ENCODE measurements at regions not wholly inside any gene's neighbourhood (a gene's known extent, or its start where the extent isn't known, plus 50 kb on each side); places are given as distances from the start of the nearest gene placed in this dataset.

DNA sequence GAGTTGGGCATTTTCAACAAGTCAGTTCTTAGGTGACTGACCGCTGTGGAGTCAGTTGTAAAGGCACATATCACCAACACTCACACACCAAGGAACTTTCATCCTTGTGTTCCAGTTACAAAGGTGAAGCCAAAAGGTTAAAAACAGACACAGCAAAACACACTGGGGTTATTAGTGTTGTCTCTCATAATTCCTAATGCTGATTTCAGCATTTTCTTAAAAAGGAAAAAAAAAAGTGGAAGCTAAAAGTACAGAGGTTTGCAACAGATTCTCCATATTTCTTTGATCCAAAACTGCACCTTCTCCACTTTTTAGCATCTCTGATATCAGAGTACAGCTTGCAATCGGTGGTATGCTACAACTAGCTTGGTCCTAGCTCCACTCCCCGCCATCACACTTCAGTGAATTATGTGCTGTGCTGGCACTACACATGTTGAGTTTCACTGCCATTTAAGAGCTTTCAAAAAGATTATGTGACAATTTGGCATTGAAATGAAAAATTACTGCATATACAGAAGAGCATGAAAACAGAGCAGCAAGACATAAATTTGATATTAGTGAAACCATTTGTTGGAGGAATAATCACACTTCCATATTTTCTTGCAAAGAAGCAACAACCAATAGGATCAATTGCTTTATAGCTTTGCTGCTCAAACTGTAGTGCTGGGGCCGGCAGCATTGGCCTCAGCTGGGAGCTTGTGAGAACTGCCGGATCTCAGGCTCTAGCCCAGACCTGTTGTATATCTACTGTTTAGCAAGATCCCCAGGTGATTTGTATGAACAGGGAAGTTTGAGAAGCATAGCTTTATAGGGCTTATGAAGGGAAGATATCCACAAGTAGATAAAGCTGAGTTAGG lies 62.3 kb upstream of the DAPL1 start:
- no peak overlapping the region for H3K4me3 ChIP-seq (ENCODE audit: low read length)
- no peak for DNase-seq (ENCODE audit: low read depth, low spot score)

DNA sequence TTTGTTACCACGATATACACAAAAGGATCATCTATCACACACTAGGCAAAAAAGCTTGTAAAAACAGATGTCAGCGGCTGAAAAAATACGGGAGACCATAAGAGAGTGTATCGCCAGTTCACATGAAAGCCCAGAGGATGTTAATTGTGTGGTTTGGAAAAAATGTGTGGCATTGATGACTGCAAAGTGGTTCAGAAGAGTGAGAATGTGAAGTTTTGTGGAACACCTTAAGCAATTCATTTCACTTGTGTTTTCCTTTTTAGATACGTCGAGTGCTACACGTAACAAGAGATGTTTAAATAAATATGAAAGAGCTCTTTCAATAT lies 61.7 kb upstream of the DAPL1 start:
- DNase-seq (ENCODE audit: low read depth, low spot score) = no peak

DNA sequence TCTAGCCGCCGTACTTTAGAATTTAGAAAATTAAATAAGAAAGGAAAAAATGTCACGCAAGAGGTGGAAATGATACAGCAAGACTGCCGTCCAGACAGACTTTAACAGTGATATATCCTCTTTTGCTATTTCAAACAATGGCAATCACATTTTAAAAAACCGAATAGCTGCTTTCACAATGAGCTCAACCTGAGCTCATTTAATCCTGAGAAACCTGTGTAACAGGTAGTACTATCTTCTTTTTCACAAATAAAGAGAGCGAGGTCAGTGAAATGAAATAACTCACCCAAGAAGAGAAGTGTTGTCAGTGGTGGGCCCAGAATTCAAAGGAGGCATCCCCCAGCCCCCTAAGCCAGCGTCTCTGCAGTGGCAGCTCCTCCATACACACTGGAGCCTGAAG lies 60.7 kb upstream of the DAPL1 start:
- no peak for DNase-seq (ENCODE audit: low read depth, low spot score)
- no peak overlapping the region for H3K4me3 ChIP-seq (ENCODE audit: low read length)

More for the DNA sequence above, 61.7 kb upstream of the DAPL1 start:
- H3K4me3 ChIP-seq (ENCODE audit: low read length) = no peak overlapping the region

DNA sequence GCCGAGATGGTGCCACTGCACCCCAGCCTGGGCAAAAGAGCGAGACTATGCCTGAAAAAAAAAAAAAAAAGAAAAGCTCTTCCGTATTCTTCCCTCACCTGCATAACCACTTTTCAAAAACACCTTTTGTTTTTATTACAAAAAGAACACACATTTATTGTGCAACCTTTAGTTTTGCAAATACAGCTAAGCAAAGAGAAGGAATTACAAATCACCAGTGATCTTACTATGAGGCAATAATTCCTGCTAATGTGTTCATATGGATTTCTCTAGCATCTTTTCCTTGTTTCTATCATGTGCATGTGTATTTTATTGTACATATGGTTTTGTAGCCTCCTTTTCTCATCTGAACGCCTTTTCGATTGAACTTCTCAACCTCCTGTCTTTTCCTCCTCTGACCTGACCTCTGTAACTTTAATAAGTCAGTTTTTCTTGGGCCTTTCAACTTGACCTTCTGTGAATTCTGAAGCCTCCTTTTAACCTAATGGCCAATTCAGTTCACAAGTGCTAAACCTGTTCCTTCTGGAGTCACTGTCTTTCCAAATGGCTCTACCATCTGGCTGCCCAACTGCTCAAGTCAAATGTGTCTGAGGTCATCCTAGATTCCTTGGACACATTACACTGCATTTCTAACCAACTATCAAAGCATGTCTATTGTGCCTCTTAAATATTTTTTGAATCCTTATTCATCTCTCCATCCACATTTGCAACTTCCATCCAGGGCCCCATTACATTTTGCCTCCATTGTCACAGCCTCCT lies 59.1 kb upstream of the DAPL1 start:
- no peak overlapping the region for H3K4me3 ChIP-seq (ENCODE audit: low read length)
- no peak for DNase-seq (ENCODE audit: low read depth, low spot score)

DNA sequence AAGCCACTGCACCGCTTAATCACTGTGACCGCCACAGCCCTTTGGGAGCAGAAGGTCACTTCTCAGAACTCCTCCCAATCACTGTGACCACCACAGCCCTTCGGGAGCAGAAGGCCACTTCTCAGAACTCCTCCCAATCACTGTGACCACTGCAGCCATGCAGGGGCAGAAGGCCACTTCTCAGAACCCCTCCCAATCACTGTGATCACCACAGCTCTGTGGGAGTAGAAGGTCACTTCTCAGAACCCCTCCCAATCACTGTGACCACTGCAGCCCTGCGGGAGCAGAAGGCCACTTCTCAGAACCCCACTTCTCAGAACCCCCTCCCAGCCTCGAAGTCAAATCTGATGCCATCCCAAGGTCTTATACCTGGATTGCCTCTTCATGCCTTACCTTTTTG lies 56.8 kb upstream of the DAPL1 start:
- no peak for DNase-seq (ENCODE audit: low read depth, low spot score)

DNA sequence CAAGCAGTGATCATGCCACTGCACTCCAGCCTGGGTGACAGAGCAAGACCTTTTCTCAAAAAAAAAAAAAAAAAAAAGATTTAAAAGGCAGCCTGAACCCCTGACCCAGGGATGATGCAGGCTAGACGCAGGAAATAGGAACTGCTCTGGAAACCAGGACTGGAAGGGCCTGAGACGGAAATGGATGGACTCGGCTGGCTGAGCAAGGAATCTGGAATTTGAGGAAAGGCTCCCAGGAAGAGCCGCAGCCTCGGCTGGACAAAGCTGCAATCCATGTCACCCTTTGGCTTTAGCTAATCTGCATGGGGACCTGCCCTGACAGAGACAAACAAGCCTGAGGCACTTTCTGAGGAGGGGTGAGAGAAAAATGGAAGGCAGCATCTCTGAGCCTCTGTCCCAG lies 55.0 kb upstream of the DAPL1 start:
- H3K4me3 ChIP-seq (ENCODE audit: low read length) = no peak overlapping the region
- no peak for DNase-seq (ENCODE audit: low read depth, low spot score)

More for the DNA sequence above, 56.8 kb upstream of the DAPL1 start:
- no peak overlapping the region for H3K4me3 ChIP-seq (ENCODE audit: low read length)

DNA sequence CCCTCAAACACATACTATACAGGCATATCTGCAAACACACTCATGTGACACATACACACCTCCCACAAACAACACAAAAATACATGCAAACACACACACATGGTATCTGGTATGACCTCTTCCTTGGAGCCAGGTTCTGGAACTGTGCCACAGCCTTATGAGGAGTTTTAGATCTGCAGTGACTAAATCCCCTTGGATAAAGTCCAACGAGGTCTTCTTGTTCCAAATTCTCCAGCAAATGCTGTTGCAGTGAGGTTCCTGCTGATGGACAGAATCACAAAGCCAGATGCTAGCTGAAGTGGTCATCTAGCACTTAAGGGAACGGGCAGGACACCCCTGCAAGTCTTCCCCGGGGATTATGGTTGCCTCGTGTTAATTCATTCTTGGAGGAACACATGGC lies 54.5 kb upstream of the DAPL1 start:
- no peak overlapping the region for H3K4me3 ChIP-seq (ENCODE audit: low read length)
- no peak for DNase-seq (ENCODE audit: low read depth, low spot score)

DNA sequence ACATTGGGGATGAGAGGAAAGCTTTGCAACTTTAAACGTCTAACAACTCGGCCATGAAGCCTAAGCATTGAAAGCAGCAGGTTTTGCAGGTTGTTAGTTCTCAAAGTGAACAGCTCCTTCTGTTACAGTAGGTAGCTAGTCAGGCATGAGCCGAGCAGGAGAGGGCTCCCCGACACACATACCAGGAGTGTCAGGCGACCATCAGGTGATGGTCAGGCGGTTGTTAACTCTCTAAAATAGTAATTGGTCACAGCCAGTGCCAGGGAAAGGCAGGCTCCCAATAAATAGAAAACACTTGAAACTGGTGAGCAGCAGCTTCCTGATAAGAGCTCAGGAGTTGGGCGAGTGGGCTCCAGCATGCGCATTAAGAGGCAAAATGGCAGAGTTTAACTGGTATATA lies 53.5 kb upstream of the DAPL1 start:
- no peak for DNase-seq (ENCODE audit: low read depth, low spot score)
- no peak overlapping the region for H3K4me3 ChIP-seq (ENCODE audit: low read length)

DNA sequence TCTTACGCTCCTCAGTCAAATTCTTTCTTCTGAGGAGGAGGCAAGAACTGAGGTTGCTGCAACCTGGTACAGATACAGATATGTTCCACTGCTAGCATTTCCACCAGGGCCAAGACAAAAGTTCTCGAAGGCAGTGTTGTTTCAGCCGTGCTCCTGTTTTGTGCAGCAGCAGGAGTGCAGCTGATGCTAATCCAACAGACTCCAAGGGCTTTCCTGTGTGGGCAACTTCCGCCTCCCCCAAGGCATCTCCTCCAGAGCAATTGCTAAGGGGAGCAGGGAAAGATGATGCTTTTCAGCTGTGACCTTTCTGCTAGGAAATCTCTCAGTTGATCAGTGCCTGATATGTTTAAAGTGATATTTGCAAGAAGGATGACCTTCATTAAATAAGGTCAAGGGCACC lies 52.6 kb upstream of the DAPL1 start:
- no peak for DNase-seq (ENCODE audit: low read depth, low spot score)
- no peak overlapping the region for H3K4me3 ChIP-seq (ENCODE audit: low read length)

DNA sequence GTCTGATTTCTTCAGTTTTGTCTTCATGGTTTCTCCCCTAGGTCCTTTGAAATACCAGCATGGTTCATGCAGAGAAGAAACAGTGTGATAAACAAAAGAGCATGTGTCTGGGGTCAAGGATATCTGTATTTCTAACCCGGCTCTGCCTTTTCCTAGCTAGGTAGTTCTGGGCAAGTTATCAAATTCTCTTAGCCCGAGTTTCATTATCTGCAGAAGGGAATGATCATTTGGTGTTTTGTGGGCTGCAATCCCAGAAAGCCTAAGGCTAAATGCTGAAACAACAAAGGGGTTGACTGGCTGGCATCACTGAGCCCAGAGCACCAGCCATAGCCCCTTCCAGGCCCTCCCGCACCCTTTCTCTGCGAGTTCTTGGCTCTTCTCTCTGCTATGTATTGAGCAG lies 51.7 kb upstream of the DAPL1 start:
- DNase-seq (ENCODE audit: low read depth, low spot score) = no peak
- H3K4me3 ChIP-seq (ENCODE audit: low read length) = no peak overlapping the region

DNA sequence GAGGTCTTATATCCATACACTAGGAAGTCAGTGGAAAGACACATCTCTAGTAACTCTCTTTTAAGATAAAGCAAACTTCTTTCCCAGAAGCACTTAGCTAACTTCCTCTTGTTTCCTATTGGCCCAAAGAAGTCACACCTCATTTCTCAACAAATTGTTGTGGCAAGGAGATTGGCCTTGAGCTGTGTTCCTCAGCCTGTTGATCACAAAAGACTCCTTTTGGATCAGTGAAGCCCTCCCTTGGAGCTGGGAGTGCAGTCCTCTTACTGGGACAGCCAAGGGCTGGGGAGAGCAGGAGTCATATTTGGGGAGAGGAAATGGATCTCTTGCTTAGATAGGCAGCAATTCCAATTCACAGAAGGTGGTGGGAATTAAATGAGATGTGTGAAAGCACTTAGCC lies 51.2 kb upstream of the DAPL1 start:
- DNase-seq (ENCODE audit: low read depth, low spot score) = no peak
- no peak overlapping the region for H3K4me3 ChIP-seq (ENCODE audit: low read length)

DNA sequence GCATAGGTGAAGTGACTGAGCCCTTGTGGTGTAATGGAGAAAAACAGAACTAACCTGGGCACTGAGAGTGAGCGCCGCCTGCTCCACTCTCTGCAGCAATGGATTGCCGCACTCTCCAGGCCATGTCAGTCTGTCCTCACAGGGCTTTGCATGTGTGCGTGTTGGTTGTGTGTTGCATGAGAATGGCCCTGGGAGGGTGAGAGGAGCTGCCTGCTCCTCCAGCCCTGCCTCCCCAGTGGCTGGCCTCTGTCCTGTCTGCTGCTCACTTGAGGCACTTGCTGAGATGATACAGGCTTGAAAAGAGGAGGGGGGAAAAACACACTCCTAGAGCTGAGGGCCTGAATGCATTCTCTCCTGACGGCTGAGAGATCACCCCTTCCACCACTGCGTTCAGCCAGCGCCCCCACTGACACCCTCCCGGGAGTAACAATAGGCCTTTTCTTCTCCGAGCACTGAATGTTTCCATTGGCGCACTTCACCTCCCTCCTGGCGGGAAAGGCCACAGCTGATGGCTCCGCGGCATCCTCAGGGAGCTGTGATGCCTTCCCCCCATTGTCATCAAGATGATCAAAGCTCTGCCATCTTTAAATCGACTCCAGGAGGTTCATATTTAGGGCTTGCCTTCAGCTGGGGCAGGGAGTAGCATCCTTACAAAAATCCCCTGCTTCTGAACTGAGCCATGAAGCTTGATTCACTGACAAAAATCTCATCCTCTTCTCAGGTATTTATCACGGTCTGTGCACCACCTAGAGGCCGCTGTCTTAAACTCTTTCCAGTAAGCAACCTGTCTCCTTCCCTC lies 49.9 kb upstream of the DAPL1 start:
- DNase-seq (ENCODE audit: low read depth, low spot score) = peak; percentile 54
- H3K4me3 ChIP-seq (ENCODE audit: low read length) = no peak overlapping the region

All from Jurkat, Clone E6-1 (cell line).